K562 (cell line): ENCODE measurements at regions not wholly inside any gene's neighbourhood (a gene's known extent, or its start where the extent isn't known, plus 50 kb on each side); places are given as distances from the start of the nearest gene placed in this dataset.

Experiments
- MLX ChIP-seq, 2 experiments: fragments of 450-650 bp in 1 of 2; sonication (generic) in 1 of 2; formaldehyde crosslinking; conservative IDR thresholded peaks; 2 replicates each; pipeline versions ENCODE4 v1.4.0 to v1.8.1; 2020 to 2022; ENCODE audit warnings: mild to moderate bottlenecking in 1 of 2, missing genetic modification reagents in 1 of 2
- MTA3 ChIP-seq: fragments of 450-650 bp; formaldehyde crosslinking; IDR thresholded peaks from 2 replicates; pipeline ENCODE4 v1.6.1; 2017; ENCODE audit warnings: mild to moderate bottlenecking, borderline replicate concordance
- POLR2AphosphoS5 ChIP-seq: IDR thresholded peaks from 2 replicates; pipeline ENCODE4 v1.6.1; 2011; ENCODE audit warnings: mild to moderate bottlenecking, low read depth, low read length, moderate library complexity; ENCODE audit not compliant: control insufficient read depth, insufficient read depth
- SUPT5H ChIP-seq: fragments of 450-650 bp; IDR thresholded peaks from 2 replicates; pipeline ENCODE4 v1.6.1; 2016
- ZBTB12 ChIP-seq: fragments of 250-450 bp; sonication (Bioruptor Pico); IDR thresholded peaks from 2 replicates; pipeline ENCODE4 v1.4.0; 2020
- ZNF12 ChIP-seq: sonication (generic); formaldehyde crosslinking; IDR thresholded peaks from 2 replicates; pipeline ENCODE4 v1.4.0; 2020; ENCODE audit warnings: mild to moderate bottlenecking, missing genetic modification reagents
- ZNF324 ChIP-seq: fragments of 250-450 bp; sonication (Bioruptor Pico); IDR thresholded peaks from 2 replicates; pipeline ENCODE4 v1.4.0; 2020; ENCODE audit warnings: mild to moderate bottlenecking
- ZZZ3 ChIP-seq: fragments of 450-650 bp; IDR thresholded peaks from 2 replicates; pipeline ENCODE4 v1.6.1; 2016; ENCODE audit warnings: antibody characterized with exemption, mild to moderate bottlenecking, moderate library complexity

- TF ChIP-seq ZNF324 (no peak), MLX (CRISPR knock-in tag; conservative IDR thresholded peaks at IDR 0.05) (no peak), ZNF12 (CRISPR knock-in tag) (no peak), POLR2AphosphoS5 (no peak), SUPT5H (no peak), ZBTB12 (CRISPR knock-in tag) (no peak), MTA3 (no peak), ZZZ3 (no peak)
These were observed 58.6 kb upstream of the CTBP2 start for GRCh38 chr10:125218967-125219366.
